GM18858 (cell line): ENCODE measurements at regions not wholly inside any gene's neighbourhood (a gene's known extent, or its start where the extent isn't known, plus 50 kb on each side); places are given as distances from the start of the nearest gene placed in this dataset.
"Not testable (repeated sequence)": the region's sequence is repeated elsewhere in the genome, so short reads cannot be mapped to it uniquely, and the experiment has no call there.

Source experiments
- ATAC-seq: cut with Tn5 transposase; IDR thresholded peaks from one replicate; pipeline ENCODE4 v1.9.1; 2021; ENCODE audit not compliant: unreplicated experiment

GRCh38 chr7:81075150-81075549 lies 156.3 kb upstream of the SEMA3C start:
- ATAC-seq = no peak

- no peak for ATAC-seq
Observed at GRCh38 chr7:81074406-81074805, 155.6 kb upstream of the SEMA3C start.

- no peak for ATAC-seq
Observed at GRCh38 chr7:81073931-81074251, 155.0 kb upstream of the SEMA3C start.

GRCh38 chr7:81070956-81071355 lies 152.1 kb upstream of the SEMA3C start:
- ATAC-seq = no peak

GRCh38 chr7:81066797-81067196 lies 147.9 kb upstream of the SEMA3C start:
- ATAC-seq = no peak

GRCh38 chr7:81064426-81064825 lies 145.6 kb upstream of the SEMA3C start:
- no peak for ATAC-seq

GRCh38 chr7:81062755-81063154 lies 143.9 kb upstream of the SEMA3C start:
- ATAC-seq = no peak

GRCh38 chr7:81057469-81057868 lies 138.6 kb upstream of the SEMA3C start:
- ATAC-seq = not testable (repeated sequence)

GRCh38 chr7:81053623-81054022 lies 134.8 kb upstream of the SEMA3C start:
- no peak for ATAC-seq

- ATAC-seq = no peak
Observed at GRCh38 chr7:81051811-81052413, 133.1 kb upstream of the SEMA3C start.

GRCh38 chr7:81045491-81046030 lies 126.7 kb upstream of the SEMA3C start:
- ATAC-seq = no peak

GRCh38 chr7:81042646-81043045 lies 123.8 kb upstream of the SEMA3C start:
- ATAC-seq = not testable (repeated sequence)

- no peak for ATAC-seq
Observed at GRCh38 chr7:81040496-81040895, 121.6 kb upstream of the SEMA3C start.

GRCh38 chr7:81036871-81037270 lies 118.0 kb upstream of the SEMA3C start:
- ATAC-seq = no peak

GRCh38 chr7:81036057-81036456 lies 117.2 kb upstream of the SEMA3C start:
- ATAC-seq = no peak

- no peak for ATAC-seq
Observed at GRCh38 chr7:81031996-81032395, 113.1 kb upstream of the SEMA3C start.

- ATAC-seq = no peak
Observed at GRCh38 chr7:81031243-81031642, 112.4 kb upstream of the SEMA3C start.

GRCh38 chr7:81030472-81030871 lies 111.6 kb upstream of the SEMA3C start:
- ATAC-seq = no peak

GRCh38 chr7:81029511-81029910 lies 110.7 kb upstream of the SEMA3C start:
- ATAC-seq = no peak

- ATAC-seq = no peak
Observed at GRCh38 chr7:81025360-81025759, 106.5 kb upstream of the SEMA3C start.

- ATAC-seq = no peak
Observed at GRCh38 chr7:81014908-81015307, 96.1 kb upstream of the SEMA3C start.

GRCh38 chr7:81014266-81014665 lies 95.4 kb upstream of the SEMA3C start:
- ATAC-seq = no peak

- ATAC-seq = no peak
Observed at GRCh38 chr7:81013083-81013817, 94.4 kb upstream of the SEMA3C start.
